ENCODE measurements at regions not wholly inside any gene's neighbourhood (a gene's known extent, or its start where the extent isn't known, plus 50 kb on each side); places are given as distances from the start of the nearest gene placed in this dataset.
"Not testable (repeated sequence)": the region's sequence is repeated elsewhere in the genome, so short reads cannot be mapped to it uniquely, and the experiment has no call there.

DNA sequence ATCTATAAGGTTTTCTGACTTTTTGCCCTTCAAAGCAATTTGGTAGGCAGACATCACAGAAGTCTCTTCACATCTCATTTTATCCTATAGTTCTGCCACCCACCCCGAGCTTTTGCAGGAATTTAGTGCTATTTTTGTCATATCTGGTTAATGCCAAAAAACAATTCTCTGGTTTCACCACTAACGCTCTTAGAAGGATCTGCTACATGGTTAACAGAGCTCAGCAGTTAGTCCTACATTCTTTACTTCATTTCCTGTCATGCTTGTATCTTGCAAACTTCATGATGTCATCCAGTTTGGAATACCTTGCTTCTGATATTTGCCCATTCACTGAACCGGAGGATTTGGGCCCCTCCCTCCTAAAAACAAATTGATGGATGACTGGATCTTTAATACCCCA is 116.8 kb upstream of the SERPINE2 start:
- Histone ChIP-seq H3K4me1 (replicated peaks) (peaks cover 6% of the 10 kb centered on the region), H3K27me3 (replicated peaks) (no peaks in the 10 kb centered on the region), H3K9me3 (replicated peaks) (no peaks in the 10 kb centered on the region), H3K4me3 (no peak overlapping the region), H3K27ac (no peak overlapping the region), H3K36me3 (no peaks in the 10 kb centered on the region)
- DNase-seq (ENCODE audit: low read depth in 1 of 2, low spot score in 2 of 2), result no peak

- Histone ChIP-seq H3K27me3 (replicated peaks) (no peaks in the 10 kb centered on the region), H3K4me3 (no peak overlapping the region), H3K9me3 (replicated peaks) (no peaks in the 10 kb centered on the region), H3K27ac (no peak overlapping the region), H3K36me3 (no peaks in the 10 kb centered on the region), H3K4me1 (replicated peaks) (peaks cover 8% of the 10 kb centered on the region)
- DNase-seq (ENCODE audit: low read depth in 1 of 2, low spot score in 2 of 2), result no peak
Observed at GRCh38 chr2:224155371-224155770, 116.3 kb upstream of the SERPINE2 start.

GRCh38 chr2:224151680-224152310 is 112.7 kb upstream of the SERPINE2 start:
- Histone ChIP-seq H3K27ac (no peak overlapping the region), H3K4me1 (replicated peaks) (peaks cover 17% of the 10 kb centered on the region), H3K9me3 (replicated peaks) (no peaks in the 10 kb centered on the region), H3K4me3 (no peak overlapping the region), H3K36me3 (no peaks in the 10 kb centered on the region), H3K27me3 (replicated peaks) (no peaks in the 10 kb centered on the region)
- DNase-seq (ENCODE audit: low read depth in 1 of 2, low spot score in 2 of 2), result no peak

- Histone ChIP-seq H3K4me1 (replicated peaks) (peaks cover 23% of the 10 kb centered on the region), H3K27ac (no peak overlapping the region), H3K4me3 (no peak overlapping the region), H3K36me3 (no peaks in the 10 kb centered on the region), H3K9me3 (replicated peaks) (no peaks in the 10 kb centered on the region), H3K27me3 (replicated peaks) (no peaks in the 10 kb centered on the region)
- DNase-seq (ENCODE audit: low read depth in 1 of 2, low spot score in 2 of 2), result peak in 1 of 2 experiments; percentile 12
Observed at GRCh38 chr2:224151161-224151560, 112.1 kb upstream of the SERPINE2 start.

GRCh38 chr2:224148058-224148457 is 109.0 kb upstream of the SERPINE2 start:
- not testable (repeated sequence) for H3K27ac ChIP-seq; DNase-seq (ENCODE audit: low read depth in 1 of 2, low spot score in 2 of 2); H3K4me3 ChIP-seq; H3K36me3 ChIP-seq; H3K9me3 ChIP-seq (replicated peaks); H3K27me3 ChIP-seq (replicated peaks)
- H3K4me1 ChIP-seq (replicated peaks), result peaks cover 37% of the 10 kb centered on the region

- H3K4me1 ChIP-seq (replicated peaks), result peaks cover 46% of the 10 kb centered on the region
- H3K27ac ChIP-seq, result peak overlapping the region; percentile 61; the same call in 1 of the 2 replicates
- H3K4me3 ChIP-seq, result no peak overlapping the region
- no peaks in the 10 kb centered on the region for H3K27me3 ChIP-seq (replicated peaks)
- no peaks in the 10 kb centered on the region for H3K9me3 ChIP-seq (replicated peaks)
- DNase-seq (ENCODE audit: low read depth in 1 of 2, low spot score in 2 of 2), result peak; percentile 15 to 49
- H3K36me3 ChIP-seq, result no peaks in the 10 kb centered on the region
Observed at GRCh38 chr2:224147174-224147573, 108.1 kb upstream of the SERPINE2 start.

- DNase-seq (ENCODE audit: low read depth in 1 of 2, low spot score in 2 of 2), result peak in 1 of 2 experiments; percentile 20
- peak overlapping the region; percentile 61 for H3K27ac ChIP-seq
Observed at GRCh38 chr2:224146356-224147160, 107.5 kb upstream of the SERPINE2 start.

GRCh38 chr2:224145751-224146355 is 106.8 kb upstream of the SERPINE2 start:
- H3K4me1 ChIP-seq (replicated peaks), result peaks cover 47% of the 10 kb centered on the region
- H3K4me3 ChIP-seq, result no peak overlapping the region
- no peaks in the 10 kb centered on the region for H3K27me3 ChIP-seq (replicated peaks)
- peak overlapping the region; percentile 61 for H3K27ac ChIP-seq
- peak; percentile 69 to 74 for DNase-seq (ENCODE audit: low read depth in 1 of 2, low spot score in 2 of 2)
- no peaks in the 10 kb centered on the region for H3K36me3 ChIP-seq
- no peaks in the 10 kb centered on the region for H3K9me3 ChIP-seq (replicated peaks)

More at GRCh38 chr2:224146356-224147160, 107.5 kb upstream of the SERPINE2 start:
- no peaks in the 10 kb centered on the region for H3K27me3 ChIP-seq (replicated peaks)
- no peaks in the 10 kb centered on the region for H3K9me3 ChIP-seq (replicated peaks)
- H3K4me1 ChIP-seq (replicated peaks), result peaks cover 52% of the 10 kb centered on the region
- no peak overlapping the region for H3K4me3 ChIP-seq
- no peaks in the 10 kb centered on the region for H3K36me3 ChIP-seq

DNA sequence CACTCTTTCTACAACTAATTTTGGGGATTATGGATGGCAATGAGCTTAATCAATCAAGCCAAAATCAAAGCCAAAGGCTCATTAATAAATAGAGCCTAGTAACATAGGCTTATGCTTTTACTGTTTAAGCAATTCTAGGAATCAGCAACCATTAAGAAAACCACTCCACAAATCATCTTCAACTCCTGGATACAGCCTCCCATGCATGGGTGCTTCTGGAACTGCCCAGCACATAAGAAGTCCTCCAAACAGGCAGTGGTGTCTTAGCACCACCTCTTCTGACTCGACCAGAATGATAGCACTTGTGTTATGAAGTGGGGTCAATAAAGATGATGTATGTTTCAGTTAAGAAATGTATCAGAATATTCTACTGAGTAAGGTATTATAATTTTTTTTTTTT is 104.4 kb upstream of the SERPINE2 start:
- DNase-seq (ENCODE audit: low read depth in 1 of 2, low spot score in 2 of 2), result no peak
- H3K27ac ChIP-seq, result no peak overlapping the region
- H3K4me3 ChIP-seq, result no peak overlapping the region
- H3K36me3 ChIP-seq, result no peaks in the 10 kb centered on the region
- H3K27me3 ChIP-seq (replicated peaks), result no peaks in the 10 kb centered on the region
- H3K9me3 ChIP-seq (replicated peaks), result no peaks in the 10 kb centered on the region
- H3K4me1 ChIP-seq (replicated peaks), result peaks cover 44% of the 10 kb centered on the region

DNA sequence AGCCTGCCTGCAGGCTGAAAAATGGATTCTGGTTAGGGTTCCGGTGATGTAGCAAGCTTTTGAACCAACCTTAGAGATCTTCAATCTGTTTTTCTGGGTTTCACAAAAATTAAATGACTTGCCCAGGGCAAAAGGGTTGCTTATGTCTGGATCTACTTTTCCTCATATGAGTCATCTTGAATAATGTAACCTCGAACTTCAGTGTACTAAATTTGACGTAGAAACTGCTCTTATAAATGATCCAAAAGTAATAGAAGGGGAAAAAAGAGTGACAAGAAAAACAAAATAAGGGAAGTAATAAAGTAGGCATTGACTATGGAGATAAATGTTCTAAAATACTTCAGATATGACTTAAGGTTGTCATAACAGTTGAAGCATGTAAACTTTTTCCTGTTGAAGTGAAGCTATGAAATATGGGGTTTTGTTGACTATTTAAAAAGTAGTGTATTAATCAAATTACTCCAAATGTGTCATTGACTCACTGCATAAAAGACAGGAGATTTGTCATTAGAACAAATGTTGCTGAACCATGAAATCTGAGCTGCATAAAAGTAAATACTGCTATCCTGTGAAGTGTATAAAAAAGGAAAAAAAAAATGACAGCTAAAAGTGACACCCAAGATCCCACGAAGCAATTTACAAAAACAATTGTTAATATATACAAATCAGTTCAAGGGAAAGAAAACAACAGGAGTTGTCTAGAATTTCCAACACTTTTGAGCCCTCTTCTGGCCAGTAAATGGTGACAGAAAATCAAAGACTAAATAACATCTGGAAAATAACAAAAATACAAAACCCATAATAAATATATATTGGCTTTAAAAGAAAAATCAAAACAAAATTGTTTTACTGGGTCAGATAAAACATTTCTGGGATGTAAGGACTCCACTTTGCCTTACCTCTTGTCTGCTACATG is 103.6 kb upstream of the SERPINE2 start:
- H3K36me3 ChIP-seq, result no peaks in the 10 kb centered on the region

GRCh38 chr2:224141304-224141703 is 102.2 kb upstream of the SERPINE2 start:
- Histone ChIP-seq H3K9me3 (replicated peaks) (no peaks in the 10 kb centered on the region), H3K4me1 (replicated peaks) (peaks cover 31% of the 10 kb centered on the region), H3K36me3 (no peaks in the 10 kb centered on the region), H3K27me3 (replicated peaks) (no peaks in the 10 kb centered on the region), H3K4me3 (no peak overlapping the region), H3K27ac (no peak overlapping the region)
- no peak for DNase-seq (ENCODE audit: low read depth in 1 of 2, low spot score in 2 of 2)

More for the DNA sequence above, 103.6 kb upstream of the SERPINE2 start:
- peaks cover 44% of the 10 kb centered on the region for H3K4me1 ChIP-seq (replicated peaks)
- H3K27ac ChIP-seq, result no peak overlapping the region
- H3K9me3 ChIP-seq (replicated peaks), result no peaks in the 10 kb centered on the region
- peak in 1 of 2 experiments; percentile 26 for DNase-seq (ENCODE audit: low read depth in 1 of 2, low spot score in 2 of 2)
- H3K27me3 ChIP-seq (replicated peaks), result no peaks in the 10 kb centered on the region
- no peak overlapping the region for H3K4me3 ChIP-seq

DNA sequence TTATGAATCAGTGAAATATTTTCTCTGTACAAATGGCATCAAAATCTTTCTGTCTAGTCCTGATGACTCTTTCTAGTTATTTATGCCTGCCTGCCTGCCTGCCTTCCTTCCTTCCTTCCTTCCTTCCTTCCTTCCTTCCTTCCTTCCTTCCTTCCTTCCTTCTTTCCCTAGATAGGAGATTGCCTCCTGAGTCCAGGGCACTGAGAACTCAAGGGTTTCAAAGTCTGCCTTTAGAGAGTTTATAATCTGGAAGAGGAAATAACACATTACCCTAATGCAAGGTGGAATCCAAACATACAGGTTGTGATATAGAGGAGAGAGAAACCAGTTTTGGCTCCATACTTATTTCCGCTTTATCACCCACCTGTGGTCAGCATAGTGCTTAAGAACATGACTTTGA is 98.1 kb upstream of the SERPINE2 start:
- H3K9me3 ChIP-seq (replicated peaks), result no peaks in the 10 kb centered on the region
- no peaks in the 10 kb centered on the region for H3K36me3 ChIP-seq
- H3K27me3 ChIP-seq (replicated peaks), result no peaks in the 10 kb centered on the region
- DNase-seq (ENCODE audit: low read depth in 1 of 2, low spot score in 2 of 2), result no peak
- H3K4me3 ChIP-seq, result no peak overlapping the region
- no peak overlapping the region for H3K27ac ChIP-seq
- peaks cover 7% of the 10 kb centered on the region for H3K4me1 ChIP-seq (replicated peaks)

- no peak for DNase-seq (ENCODE audit: low read depth in 1 of 2, low spot score in 2 of 2)
- no peak overlapping the region for H3K27ac ChIP-seq
- H3K9me3 ChIP-seq (replicated peaks), result no peaks in the 10 kb centered on the region
- no peaks in the 10 kb centered on the region for H3K4me1 ChIP-seq (replicated peaks)
- no peak overlapping the region for H3K4me3 ChIP-seq
- H3K36me3 ChIP-seq, result no peaks in the 10 kb centered on the region
- no peaks in the 10 kb centered on the region for H3K27me3 ChIP-seq (replicated peaks)
Observed at GRCh38 chr2:224136396-224136795, 97.3 kb upstream of the SERPINE2 start.
